ENCODE measurements at regions not wholly inside any gene's neighbourhood (a gene's known extent, or its start where the extent isn't known, plus 50 kb on each side); places are given as distances from the start of the nearest gene placed in this dataset.

- H3K4me1 ChIP-seq = no peaks in the 10 kb centered on the region
- no peak for TF ChIP-seq CTCF (IDR thresholded peaks at IDR 0.05; ENCODE audit: borderline replicate concordance)
- no peaks in the 10 kb centered on the region for H3K36me3 ChIP-seq
- no peak overlapping the region for H3K4me3 ChIP-seq
- H3K27ac ChIP-seq (replicated peaks) = no peak overlapping the region
- no peaks in the 10 kb centered on the region for H3K27me3 ChIP-seq (ENCODE audit: low read depth)
- DNase-seq = no peak
- intact Hi-C loops (cut with micrococcal nuclease) = no loop called here
- H3K9me3 ChIP-seq (replicated peaks) = no peaks in the 10 kb centered on the region
These were observed 415.0 kb downstream of the KCTD16 start for GRCh38 chr5:144585681-144586080.

GRCh38 chr5:144583541-144584449, 413.1 kb downstream of the KCTD16 start:
- TF ChIP-seq CTCF (IDR thresholded peaks at IDR 0.05; ENCODE audit: borderline replicate concordance) = no peak
- Histone ChIP-seq H3K4me1 (no peaks in the 10 kb centered on the region), H3K27ac (replicated peaks) (no peak overlapping the region), H3K36me3 (no peaks in the 10 kb centered on the region), H3K27me3 (ENCODE audit: low read depth) (no peaks in the 10 kb centered on the region), H3K4me3 (no peak overlapping the region), H3K9me3 (replicated peaks) (no peaks in the 10 kb centered on the region)
- DNase-seq = no peak
- intact Hi-C loops (cut with micrococcal nuclease) = no loop called here

- Histone ChIP-seq H3K4me3 (no peak overlapping the region), H3K9me3 (replicated peaks) (no peaks in the 10 kb centered on the region), H3K27me3 (ENCODE audit: low read depth) (no peaks in the 10 kb centered on the region), H3K27ac (replicated peaks) (no peak overlapping the region), H3K4me1 (no peaks in the 10 kb centered on the region), H3K36me3 (no peaks in the 10 kb centered on the region)
- no peak for DNase-seq
- TF ChIP-seq CTCF (IDR thresholded peaks at IDR 0.05; ENCODE audit: borderline replicate concordance) = no peak
- intact Hi-C loops (cut with micrococcal nuclease) = no loop called here
These were observed 411.4 kb downstream of the KCTD16 start for GRCh38 chr5:144582066-144582465.

- Histone ChIP-seq H3K4me3 (no peak overlapping the region), H3K9me3 (replicated peaks) (no peaks in the 10 kb centered on the region), H3K27me3 (ENCODE audit: low read depth) (no peaks in the 10 kb centered on the region), H3K27ac (replicated peaks) (no peak overlapping the region), H3K36me3 (no peaks in the 10 kb centered on the region), H3K4me1 (no peaks in the 10 kb centered on the region)
- DNase-seq = no peak
- intact Hi-C loops (cut with micrococcal nuclease) = no loop called here
- no peak for TF ChIP-seq CTCF (IDR thresholded peaks at IDR 0.05; ENCODE audit: borderline replicate concordance)
These were observed 410.4 kb downstream of the KCTD16 start for GRCh38 chr5:144581044-144581443.

GRCh38 chr5:144577676-144578075, 407.0 kb downstream of the KCTD16 start:
- no peak overlapping the region for H3K27ac ChIP-seq (replicated peaks)
- no peak for DNase-seq
- peaks cover 12% of the 10 kb centered on the region for H3K9me3 ChIP-seq (replicated peaks)
- H3K4me3 ChIP-seq = no peak overlapping the region
- TF ChIP-seq CTCF (IDR thresholded peaks at IDR 0.05; ENCODE audit: borderline replicate concordance) = no peak
- H3K27me3 ChIP-seq (ENCODE audit: low read depth) = no peaks in the 10 kb centered on the region
- no peaks in the 10 kb centered on the region for H3K4me1 ChIP-seq
- intact Hi-C loops (cut with micrococcal nuclease) = no loop called here
- H3K36me3 ChIP-seq = no peaks in the 10 kb centered on the region
